Upper lobe of right lung (tissue), 1 donor: ENCODE measurements at regions not wholly inside any gene's neighbourhood (a gene's known extent, or its start where the extent isn't known, plus 50 kb on each side); places are given as distances from the start of the nearest gene placed in this dataset.

ENCODE experiments used
- ATAC-seq: fragments of 200-7000 bp; cut with Tn5 transposase; one replicate; pipeline ENCODE4 v1.9.1; 2020; ENCODE audit warnings: mild to moderate bottlenecking, moderate library complexity
- DNase-seq: peaks from one replicate; pipeline ENCODE4 v3.0.0-alpha.2; 2020
- H3K27ac ChIP-seq: fragments of 200-600 bp; one replicate; pipeline ENCODE4 v1.8.0; 2022
- H3K27me3 ChIP-seq: fragments of 200-600 bp; one replicate; pipeline ENCODE4 v1.8.0; 2022; ENCODE audit warnings: mild to moderate bottlenecking
- H3K36me3 ChIP-seq: fragments of 200-600 bp; one replicate; pipeline ENCODE4 v1.8.0; 2022
- H3K4me1 ChIP-seq: fragments of 200-600 bp; one replicate; pipeline ENCODE4 v1.8.0; 2022
- H3K4me3 ChIP-seq: fragments of 200-600 bp; one replicate; pipeline ENCODE4 v1.8.0; 2022; ENCODE audit warnings: mild to moderate bottlenecking
- H3K9me3 ChIP-seq: fragments of 200-600 bp; one replicate; pipeline ENCODE4 v1.8.0; 2022
- intact Hi-C: fragments of 100-400 bp; cut with DNase I; formaldehyde crosslinking; loops from one replicate; pipeline ENCODE4 v1.11.0; 2022
- TF ChIP-seq, protein P1 (sequence below): fragments of 200-600 bp; IDR thresholded peaks from one replicate; pipeline ENCODE4 v1.8.0; 2022; ENCODE audit warnings: antibody characterized with exemption
- donor health status: DM: no; HTN: yes; CAD: no; lungs with severe emphysema.

DNA sequence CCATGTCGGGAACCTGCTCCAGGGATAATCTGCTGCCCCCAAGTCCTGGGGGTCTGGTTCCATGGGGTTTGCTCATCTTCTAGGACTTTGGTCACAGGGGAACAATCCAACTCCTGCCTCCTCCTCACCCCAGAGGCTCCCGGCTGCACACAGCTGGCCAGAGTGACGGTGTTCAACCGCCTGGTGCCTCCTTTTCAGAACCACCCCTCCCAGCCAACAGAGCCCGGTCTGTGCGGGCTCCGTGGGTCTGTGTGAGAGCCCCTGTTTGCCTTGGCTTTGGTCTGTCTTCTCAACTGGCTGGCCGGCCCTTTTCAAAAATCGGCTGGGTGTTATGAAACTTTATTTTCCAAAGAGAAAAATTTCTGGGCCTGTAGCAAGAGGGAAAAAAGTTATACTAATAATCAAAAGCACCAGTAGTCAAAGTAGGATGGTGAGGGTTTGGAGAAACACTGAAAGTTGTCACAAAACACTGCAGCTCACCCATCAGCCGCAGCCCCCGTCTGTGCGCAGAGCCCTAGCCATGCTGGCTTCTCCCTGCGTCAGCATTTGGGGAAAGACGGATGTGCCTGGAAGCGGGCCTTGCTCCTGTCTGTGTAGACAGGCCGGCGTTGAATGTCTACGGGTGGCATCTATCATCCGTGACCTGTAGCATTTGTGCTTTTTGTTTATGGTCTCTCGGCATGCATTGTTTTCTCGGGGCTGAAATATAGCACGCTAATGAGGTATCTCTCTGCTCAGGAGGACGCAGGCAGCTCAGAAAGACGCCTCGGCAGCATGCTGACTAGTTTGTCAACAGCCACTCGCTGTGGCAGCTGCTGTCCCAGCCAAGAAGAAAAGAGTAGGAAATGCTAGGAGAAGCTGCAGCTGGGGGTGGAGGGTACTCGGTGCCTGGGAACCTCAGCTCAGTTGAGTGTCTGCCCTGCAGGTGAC is 138.6 kb downstream of the GLI2 start:
- Histone ChIP-seq H3K27me3 (peaks cover 2% of the 10 kb centered on the region), H3K36me3 (no peaks in the 10 kb centered on the region), H3K4me3 (no peak overlapping the region), H3K4me1 (no peaks in the 10 kb centered on the region), H3K9me3 (no peaks in the 10 kb centered on the region), H3K27ac (peak overlapping the region; percentile 17)
- ATAC-seq = no peak
- TF ChIP-seq, protein P1, sequence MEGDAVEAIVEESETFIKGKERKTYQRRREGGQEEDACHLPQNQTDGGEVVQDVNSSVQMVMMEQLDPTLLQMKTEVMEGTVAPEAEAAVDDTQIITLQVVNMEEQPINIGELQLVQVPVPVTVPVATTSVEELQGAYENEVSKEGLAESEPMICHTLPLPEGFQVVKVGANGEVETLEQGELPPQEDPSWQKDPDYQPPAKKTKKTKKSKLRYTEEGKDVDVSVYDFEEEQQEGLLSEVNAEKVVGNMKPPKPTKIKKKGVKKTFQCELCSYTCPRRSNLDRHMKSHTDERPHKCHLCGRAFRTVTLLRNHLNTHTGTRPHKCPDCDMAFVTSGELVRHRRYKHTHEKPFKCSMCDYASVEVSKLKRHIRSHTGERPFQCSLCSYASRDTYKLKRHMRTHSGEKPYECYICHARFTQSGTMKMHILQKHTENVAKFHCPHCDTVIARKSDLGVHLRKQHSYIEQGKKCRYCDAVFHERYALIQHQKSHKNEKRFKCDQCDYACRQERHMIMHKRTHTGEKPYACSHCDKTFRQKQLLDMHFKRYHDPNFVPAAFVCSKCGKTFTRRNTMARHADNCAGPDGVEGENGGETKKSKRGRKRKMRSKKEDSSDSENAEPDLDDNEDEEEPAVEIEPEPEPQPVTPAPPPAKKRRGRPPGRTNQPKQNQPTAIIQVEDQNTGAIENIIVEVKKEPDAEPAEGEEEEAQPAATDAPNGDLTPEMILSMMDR = no peak
- DNase-seq = no peak
- intact Hi-C loops = no loop called here

DNA sequence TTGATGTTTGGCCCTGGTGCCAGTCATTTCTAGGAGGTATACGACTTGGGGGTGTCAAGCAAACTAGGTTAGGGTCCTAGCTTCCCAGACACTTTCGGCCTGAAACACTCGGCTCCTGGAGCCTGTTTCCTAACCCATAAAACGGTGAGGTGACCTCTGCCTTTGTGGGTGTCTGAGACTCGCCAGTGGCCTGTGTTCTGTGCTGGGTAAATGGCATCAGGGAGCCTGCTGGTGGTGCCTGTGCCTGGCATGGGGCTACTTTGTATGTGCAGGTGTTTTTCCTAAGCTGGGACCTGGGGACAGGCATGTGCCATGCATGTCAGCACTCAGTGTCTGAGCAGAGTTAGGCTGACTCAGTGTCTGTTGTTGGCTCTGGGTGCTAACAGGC is 139.2 kb downstream of the GLI2 start:
- no peak for DNase-seq

DNA sequence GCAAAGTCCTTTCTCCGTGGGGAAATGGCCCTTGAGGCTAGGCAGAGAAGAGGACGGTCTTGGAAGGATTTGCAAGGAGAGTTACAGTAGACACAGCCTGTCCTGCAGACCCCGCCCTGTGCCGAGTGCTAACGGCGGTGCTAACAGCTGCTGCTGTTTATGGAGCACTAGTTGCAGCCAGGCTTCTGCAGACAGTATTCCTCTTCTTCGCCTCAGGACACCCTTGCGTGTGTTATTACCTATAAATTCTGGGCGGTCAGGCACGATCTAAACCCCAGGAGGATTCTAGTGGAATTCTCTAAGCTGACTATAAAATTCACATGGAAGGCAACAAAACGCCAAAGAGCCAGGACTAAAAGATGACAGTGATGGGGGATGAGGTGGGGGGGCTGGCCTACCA is 139.8 kb downstream of the GLI2 start:
- DNase-seq = no peak
- Histone ChIP-seq H3K4me1 (no peaks in the 10 kb centered on the region), H3K9me3 (no peaks in the 10 kb centered on the region), H3K27ac (no peak overlapping the region), H3K27me3 (peaks cover 6% of the 10 kb centered on the region), H3K36me3 (no peaks in the 10 kb centered on the region), H3K4me3 (no peak overlapping the region)
- TF ChIP-seq, protein P1 = no peak
- no peak for ATAC-seq
- intact Hi-C loops = no loop called here

More for the DNA sequence above, 139.2 kb downstream of the GLI2 start:
- no peak overlapping the region for H3K4me3 ChIP-seq
- H3K36me3 ChIP-seq = no peaks in the 10 kb centered on the region
- H3K27ac ChIP-seq = no peak overlapping the region
- intact Hi-C loops = no loop called here
- no peaks in the 10 kb centered on the region for H3K9me3 ChIP-seq
- TF ChIP-seq, protein P1 = no peak
- H3K4me1 ChIP-seq = no peaks in the 10 kb centered on the region
- ATAC-seq = no peak
- H3K27me3 ChIP-seq = peaks cover 6% of the 10 kb centered on the region

DNA sequence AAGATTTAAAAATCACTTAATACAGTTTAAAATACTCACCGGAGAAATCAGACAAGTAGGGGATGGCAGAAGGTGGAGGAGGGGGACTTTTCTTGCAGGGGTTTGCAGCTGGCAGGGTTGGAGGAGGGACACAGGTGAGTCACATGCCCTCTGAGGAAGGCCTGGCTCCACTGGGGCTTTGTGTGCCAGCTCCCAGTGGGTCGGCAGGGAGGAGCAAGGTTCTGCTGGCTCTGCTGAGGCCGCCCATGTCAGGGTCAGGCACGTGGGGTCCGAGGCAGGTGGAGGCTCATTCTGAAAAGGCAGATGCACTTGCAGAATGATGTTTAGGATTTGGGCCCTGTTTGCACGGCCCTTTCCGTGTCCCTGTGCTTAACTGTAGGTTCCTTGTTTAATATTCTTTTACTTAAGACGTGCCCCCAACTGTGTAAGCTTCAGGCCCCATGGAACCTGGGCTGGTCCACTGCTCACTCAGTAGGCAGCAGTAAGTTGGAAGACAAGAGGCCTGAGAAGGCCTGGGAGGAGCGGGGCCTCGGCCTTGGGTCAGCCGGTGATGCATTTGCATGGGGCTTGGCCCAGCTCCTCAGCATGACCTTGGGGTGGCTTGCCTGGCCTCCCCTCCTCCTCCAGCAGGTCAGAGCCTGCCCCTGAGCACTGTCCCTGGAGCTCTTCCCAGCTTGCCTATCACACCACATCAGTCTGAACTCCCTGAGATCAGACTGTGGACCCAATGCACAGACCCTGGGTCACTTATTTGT is 141.0 kb downstream of the GLI2 start:
- intact Hi-C loops = no loop called here
- DNase-seq (no peak), ATAC-seq (no peak)

DNA sequence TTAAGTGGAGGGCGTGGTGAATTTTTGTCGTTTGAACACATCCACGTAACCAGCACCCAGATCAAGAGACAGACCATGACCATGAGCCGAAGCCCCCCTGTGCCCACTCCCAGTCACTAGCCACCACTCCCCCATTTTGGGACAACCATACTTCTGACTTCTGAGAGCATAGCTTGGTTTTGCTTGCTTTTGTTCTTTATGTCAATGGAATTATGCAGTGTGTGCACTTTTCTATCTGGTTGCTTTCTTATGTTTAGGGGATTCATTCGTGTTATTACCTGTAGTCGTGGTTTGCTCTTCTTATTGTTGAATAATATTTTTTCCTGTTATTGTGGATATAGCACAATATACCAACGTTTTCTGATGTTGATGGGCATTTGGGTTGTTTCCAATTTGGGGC is 141.7 kb downstream of the GLI2 start:
- TF ChIP-seq, protein P1 = no peak
- H3K4me1 ChIP-seq = no peaks in the 10 kb centered on the region
- no peaks in the 10 kb centered on the region for H3K36me3 ChIP-seq
- ATAC-seq (no peak), DNase-seq (no peak)
- H3K4me3 ChIP-seq = no peak overlapping the region
- intact Hi-C loops = no loop called here
- no peak overlapping the region for H3K27ac ChIP-seq
- peaks cover 6% of the 10 kb centered on the region for H3K27me3 ChIP-seq
- H3K9me3 ChIP-seq = no peaks in the 10 kb centered on the region

More for the DNA sequence above, 141.0 kb downstream of the GLI2 start:
- Histone ChIP-seq H3K36me3 (no peaks in the 10 kb centered on the region), H3K4me3 (no peak overlapping the region), H3K9me3 (no peaks in the 10 kb centered on the region), H3K27ac (no peak overlapping the region), H3K27me3 (peaks cover 6% of the 10 kb centered on the region), H3K4me1 (no peaks in the 10 kb centered on the region)
- TF ChIP-seq, protein P1 = no peak
